Activated CD4-positive, CD25-positive, alpha-beta regulatory T cell treated with anti-CD3 and anti-CD28 coated beads, Interleukin-2, amount 50 U/mL, for 16 hours (primary cell): ENCODE measurements at regions not wholly inside any gene's neighbourhood (a gene's known extent, or its start where the extent isn't known, plus 50 kb on each side); places are given as distances from the start of the nearest gene placed in this dataset.

Experiments used
- DNase-seq: peaks from one replicate; pipeline ENCODE4 v3.0.0-alpha.2; 2020; ENCODE audit warnings: low read depth, low spot score

DNA sequence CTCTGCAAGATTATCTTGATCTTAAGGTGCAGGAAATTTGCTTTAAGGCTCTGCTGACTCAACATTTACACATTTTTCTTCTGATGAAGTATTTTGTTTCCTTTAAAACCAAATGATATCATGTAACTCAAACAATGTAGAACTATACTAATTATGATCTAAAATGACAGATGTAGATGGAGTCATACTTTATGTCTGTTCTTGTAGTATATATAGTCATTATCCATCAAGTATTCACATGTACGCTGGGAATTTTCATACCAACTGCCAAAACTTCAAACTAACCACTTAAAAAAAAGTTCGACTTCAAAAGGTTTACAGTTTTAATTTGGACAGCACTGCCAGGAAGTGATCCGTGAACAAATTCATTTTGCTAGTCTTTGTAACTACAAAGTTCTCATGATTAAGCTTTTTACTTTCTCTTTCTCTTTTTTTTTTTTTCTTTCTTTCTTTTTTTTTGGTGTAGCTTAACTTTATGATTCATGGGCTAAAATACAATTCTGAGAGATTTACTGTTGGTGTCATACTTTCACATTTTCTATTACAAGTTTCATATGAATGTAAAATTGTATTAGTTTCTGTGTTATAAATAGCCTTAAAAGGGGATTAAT lies 509.0 kb upstream of the CXADR start:
- no peak for DNase-seq

DNA sequence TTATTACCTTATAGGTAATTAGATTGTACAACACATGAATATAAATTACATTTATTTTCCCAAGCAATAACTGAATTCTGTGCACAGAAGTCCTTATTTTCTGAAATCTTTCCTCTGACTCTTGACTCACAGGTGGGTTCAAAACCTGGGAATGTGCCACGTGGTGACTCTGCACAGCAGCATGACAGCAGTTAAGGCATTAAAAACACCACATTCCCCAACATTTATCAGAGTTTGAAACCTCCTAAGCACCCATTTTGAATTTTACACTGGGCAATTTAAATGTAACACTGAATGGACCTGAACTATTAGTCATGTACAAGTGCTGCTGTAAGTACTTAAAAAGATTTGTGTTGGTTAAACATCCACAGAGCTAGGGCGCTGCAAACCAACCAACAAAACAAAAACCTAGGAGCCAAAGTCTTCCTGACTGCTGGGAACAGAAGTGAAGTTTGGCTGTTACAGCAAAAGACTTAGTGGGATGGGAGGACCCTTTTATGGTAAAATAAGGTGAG lies 480.6 kb upstream of the CXADR start:
- DNase-seq, result no peak

- DNase-seq, result no peak
Measured at GRCh38 chr21:17044696-17045095, 468.1 kb upstream of the CXADR start.

DNA sequence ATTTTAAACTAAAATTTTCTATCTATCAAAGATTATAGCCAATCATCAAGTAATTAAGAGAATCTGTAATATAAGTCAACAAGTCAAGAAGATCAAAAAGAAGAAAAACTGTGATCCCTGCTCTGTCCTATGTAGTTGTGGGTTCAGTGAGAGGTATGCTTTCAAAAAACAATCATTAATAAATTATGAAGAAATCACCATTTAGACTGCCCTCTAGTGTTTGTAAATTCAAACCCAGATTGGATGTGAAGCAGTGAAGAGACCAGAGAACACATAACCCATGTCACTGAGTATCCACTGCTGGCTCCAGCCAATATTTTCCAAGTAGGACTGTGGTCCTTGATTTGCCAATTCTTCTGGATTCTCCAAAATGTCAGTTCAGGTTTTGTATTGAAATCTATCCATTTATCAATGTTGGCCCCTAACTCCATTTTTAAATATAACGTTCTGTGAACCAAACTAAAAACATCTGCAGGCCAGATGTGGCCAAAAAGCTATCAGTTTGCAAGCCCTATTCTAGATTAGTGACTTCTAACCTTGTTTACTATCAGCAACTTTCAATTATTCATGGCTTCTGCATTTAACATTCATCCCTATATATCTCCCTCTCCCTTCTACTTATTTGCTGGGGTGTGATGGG lies 467.5 kb upstream of the CXADR start:
- no peak for DNase-seq

DNA sequence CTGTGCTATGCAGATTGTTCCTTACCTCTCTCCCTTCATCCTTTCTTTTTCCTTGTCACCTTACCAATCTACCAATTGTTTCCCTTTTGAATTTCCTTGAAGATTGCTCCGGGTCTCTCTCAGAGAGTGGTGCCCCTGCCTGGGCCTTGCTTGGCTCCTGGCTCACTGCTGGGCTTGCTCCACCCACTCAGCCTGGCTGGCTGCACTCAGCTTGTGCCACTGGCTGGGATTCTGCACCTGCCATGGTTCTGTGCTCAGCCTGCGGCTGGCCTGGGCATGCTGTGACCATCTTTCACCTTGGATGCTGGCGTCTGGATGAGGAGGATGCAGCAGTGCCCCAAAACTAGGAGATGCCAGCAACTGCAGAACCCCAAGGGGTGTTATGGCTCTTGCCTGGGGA lies 463.9 kb upstream of the CXADR start:
- DNase-seq, result no peak

GRCh38 chr21:17050156-17050555 lies 462.7 kb upstream of the CXADR start:
- no peak for DNase-seq

DNA sequence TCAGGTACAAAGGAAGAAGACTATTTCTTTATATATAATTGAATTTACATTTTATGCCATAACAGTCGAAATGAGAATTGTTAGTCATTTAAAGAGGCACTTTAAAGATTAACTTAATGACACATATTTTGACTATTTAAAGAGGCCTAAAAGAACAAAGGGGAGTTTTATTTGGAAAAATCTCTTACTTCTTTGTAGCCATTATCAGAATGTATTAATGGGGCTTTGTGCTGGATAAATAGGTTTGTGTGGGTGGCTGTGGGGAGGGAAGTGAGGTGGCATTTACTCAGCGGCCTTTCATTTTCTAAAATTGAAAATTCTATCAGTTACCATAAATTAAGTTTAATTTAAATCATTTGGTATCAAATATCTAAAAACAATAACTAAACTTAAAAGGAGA lies 462.2 kb upstream of the CXADR start:
- no peak for DNase-seq

DNA sequence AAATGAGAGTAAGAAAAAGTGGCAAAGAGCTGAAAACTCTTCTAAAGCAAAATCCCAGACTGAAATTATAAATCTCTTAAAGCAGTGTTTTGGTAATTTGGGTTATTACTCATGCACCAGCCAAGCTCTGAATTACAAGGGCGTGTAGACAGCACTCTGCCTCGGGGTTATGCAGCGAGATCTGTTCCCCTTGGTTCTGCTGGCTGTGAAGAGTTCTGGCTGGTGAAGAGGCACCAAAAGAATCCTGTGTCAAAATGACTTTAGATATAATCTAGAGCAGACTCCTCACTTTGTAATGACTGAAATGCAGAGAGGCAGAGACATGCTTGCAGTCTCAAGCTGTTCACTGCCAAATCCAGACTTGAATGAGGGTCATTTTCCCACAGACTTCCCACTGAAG lies 461.8 kb upstream of the CXADR start:
- DNase-seq, result no peak

- DNase-seq, result no peak
Measured at GRCh38 chr21:17053321-17053720, 459.5 kb upstream of the CXADR start.

- no peak for DNase-seq
Measured at GRCh38 chr21:17059936-17060335, 452.9 kb upstream of the CXADR start.

DNA sequence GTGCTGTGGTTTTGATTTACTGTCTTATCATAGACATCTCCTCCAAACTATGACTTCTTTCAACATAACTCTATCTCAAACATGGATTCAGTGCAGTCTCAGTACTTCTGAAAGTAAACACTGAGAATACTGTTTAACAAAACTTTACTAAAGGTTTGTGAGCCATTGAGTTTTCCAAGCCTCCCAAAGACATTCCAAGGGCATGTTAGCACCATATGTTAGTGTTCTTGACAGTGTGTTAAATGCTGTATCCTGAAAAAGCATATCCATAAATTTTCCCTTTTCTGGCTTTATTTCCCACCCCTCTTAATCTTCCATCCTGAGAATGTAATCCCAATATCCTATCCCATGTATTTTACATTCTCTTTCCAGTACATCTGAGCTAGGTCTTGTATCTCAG lies 446.8 kb upstream of the CXADR start:
- no peak for DNase-seq

DNA sequence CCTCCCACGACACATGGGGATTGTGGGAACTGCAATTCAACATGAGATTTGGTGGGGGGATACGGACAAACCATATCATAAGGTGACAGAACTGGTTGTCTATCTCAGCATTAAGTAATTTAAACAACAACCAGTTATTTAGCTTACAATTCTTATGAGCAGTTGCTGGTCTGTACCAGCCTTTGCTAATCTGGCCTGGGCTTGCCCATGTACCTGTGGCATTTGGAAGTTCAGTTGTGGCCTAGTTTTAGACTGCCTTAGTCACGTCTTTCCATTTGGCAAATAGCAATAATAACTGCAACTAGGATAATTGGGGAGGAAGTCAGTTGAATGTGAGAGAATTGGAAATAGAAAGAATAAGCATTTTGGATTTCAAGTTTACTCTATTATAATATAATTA lies 441.8 kb upstream of the CXADR start:
- no peak for DNase-seq

- no peak for DNase-seq
Measured at GRCh38 chr21:17081193-17081592, 431.6 kb upstream of the CXADR start.

DNA sequence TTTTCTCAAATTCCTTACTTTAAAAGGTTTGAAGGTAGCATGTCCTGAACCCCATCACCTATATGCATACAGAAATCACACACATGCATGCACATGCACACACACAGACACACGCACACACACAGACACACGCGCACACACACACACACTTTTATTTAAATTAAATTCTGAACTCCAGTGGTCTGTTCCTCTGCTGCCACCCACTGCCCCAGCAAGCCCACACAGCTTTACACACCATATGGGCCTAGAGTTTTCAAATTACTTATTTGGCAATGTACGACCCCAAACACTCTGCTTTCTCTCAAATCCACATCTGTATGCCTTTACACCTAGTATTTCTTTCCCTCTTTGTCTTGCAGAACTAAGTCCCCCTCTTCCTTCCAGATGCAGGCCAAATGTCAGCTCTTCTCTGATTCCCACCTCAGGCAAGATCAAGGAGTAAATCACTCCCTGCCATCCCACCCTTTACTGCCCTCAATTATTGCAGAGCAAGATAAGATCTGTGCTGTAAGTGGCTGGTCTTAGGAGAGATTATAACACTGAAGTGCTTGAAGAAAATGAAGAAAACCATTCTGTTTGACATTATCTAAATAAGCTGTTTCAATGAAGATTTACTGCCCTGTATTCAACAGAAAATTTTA lies 429.9 kb upstream of the CXADR start:
- no peak for DNase-seq

DNA sequence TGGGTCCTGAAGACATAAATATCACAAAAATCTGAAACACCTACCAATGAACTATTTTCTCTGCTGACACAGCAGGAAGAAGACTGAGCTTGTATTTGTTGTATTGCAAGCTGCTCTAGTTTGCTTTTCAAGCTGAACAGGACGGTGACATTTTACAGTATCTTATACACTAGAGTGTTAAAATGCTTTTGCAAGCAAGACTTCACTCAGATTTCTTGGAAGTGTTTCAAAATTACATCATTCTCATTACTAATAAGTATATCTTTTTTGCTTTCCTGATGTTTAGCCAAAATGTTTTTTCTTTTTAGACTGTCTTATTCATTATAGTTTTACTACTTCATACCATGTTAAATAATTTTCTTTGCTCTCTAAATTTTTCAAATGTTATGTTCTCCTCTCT lies 427.1 kb upstream of the CXADR start:
- no peak for DNase-seq

DNA sequence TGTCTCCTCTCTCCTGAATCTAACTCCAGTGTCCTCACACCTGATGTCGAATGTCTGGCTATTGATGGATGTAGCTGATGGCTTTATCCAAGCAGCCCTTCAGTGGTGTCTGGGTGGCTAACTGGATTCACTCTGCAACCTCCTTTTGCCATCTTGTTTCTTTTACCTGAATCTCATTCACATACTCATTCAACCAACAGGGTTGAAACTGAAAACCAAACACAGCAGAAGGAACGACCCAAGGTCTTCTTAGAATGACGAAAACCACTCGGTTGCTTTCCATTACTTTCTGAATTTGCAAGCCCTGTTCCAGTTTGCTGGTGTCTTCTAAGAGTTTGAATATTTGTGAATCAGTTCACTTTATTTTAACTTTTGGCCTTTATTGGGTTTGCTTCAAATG lies 424.3 kb upstream of the CXADR start:
- no peak for DNase-seq

- DNase-seq, result no peak
Measured at GRCh38 chr21:17089091-17089491, 423.8 kb upstream of the CXADR start.

DNA sequence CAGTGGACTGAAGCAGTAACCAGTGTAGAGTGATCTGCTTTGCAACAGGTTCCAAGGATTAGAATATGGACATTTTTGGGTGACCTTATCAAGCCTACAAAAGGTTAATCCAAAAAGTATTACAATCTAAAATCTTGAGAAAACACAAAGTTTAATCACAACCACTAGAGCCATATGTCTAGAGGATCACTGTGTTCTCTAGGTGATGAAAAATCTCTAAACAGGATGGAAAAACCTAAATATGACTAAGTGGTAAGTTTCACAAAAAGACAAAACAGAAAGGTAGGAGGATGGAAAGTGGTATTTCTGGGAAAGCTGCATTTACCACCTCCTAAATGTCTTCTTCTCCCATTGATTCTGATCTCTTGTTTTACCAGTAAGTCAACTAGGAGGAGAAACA lies 411.1 kb upstream of the CXADR start:
- DNase-seq, result no peak

DNA sequence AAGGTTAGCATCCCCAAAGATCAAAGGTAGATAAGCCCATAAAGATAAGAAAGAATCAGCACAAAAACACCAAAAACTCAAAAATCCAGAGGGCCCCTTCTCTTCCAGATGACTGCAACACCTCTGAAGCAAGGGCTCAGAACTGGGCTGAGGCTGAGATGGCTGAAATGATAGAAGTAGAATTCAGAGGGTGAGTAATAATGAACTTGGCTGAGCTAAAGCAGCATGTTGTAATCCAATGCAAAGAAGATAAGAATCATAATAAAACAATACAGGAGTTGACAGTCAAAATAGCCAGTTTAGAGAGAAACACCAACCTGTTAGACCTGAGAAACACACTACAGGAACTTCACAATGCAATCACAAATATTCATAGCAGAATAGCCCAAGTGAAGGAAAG lies 406.9 kb upstream of the CXADR start:
- DNase-seq, result no peak

GRCh38 chr21:17114045-17114444 lies 398.8 kb upstream of the CXADR start:
- no peak for DNase-seq

DNA sequence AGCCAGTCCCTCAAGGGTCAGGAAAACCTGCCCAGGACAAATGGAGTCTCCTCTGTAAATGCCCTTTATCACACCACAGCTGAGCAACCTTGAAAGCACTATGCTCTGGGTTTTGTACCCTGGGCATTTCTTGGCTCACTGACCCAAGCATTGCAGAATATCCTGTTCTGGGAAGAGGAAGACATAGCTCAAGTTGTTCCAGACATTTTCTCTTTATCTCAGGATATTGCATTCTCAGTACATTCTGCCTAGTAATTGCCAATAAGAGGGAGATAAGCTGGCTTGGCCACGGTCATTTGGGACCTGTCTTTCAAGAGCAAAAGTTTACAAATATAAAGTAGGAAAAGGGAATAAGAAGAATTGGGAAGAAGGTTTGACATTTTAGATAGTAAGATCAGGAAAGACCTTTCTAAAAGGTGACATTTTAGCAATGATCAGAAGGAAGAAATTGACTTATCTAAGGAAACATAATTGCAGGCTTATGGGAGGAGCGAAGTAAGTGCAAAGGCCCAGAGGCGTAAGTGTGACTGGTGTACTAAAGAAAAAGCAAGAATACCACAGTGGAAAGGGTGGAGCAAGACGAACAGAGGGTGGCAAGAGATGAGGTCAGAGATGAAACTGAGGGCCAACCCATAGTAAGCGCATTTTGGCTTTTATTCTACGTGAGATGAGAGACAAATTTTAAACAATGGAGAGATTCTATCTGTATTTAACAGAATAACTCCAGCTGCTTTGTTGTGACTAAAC lies 394.0 kb upstream of the CXADR start:
- DNase-seq, result no peak

GRCh38 chr21:17119466-17120297 lies 393.2 kb upstream of the CXADR start:
- no peak for DNase-seq
